SK-N-SH (cell line): ENCODE measurements at regions not wholly inside any gene's neighbourhood (a gene's known extent, or its start where the extent isn't known, plus 50 kb on each side); places are given as distances from the start of the nearest gene placed in this dataset.

Experiments
- CTCF ChIA-PET: fragments of 300-600, 350-600 bp; formaldehyde crosslinking; extraction: SDS; loops from one replicate; lab custom pipeline; 2021; lab: Yijun Ruan, JAX
- POLR2A ChIA-PET: fragments of 350-600 bp; sonication (Branson Sonifier 250); formaldehyde crosslinking; extraction: SDS; loops from one replicate; lab custom pipeline; 2020; ENCODE audit warnings: antibody characterized with exemption, inconsistent platforms; lab: Yijun Ruan, JAX
- DNase-seq: peaks from one replicate; pipeline ENCODE4 v3.0.0; 2012
- H2AFZ ChIP-seq: fragments of 200-600 bp; sonication (generic); 2 replicates; pipeline ENCODE4 v1.8.1; 2016; ENCODE audit warnings: antibody characterized with exemption, mild to moderate bottlenecking, low read depth
- H3F3A ChIP-seq: fragments of 200-600 bp; sonication (generic); replicated peaks from 2 replicates; pipeline ENCODE3; 2016; ENCODE audit warnings: antibody characterized with exemption, mild to moderate bottlenecking; ENCODE audit not compliant: insufficient read depth
- H3K27ac ChIP-seq, 2 experiments: fragments of 200-500 bp in 1 of 2; fragments of 200-600 bp in 1 of 2; sonication (Bioruptor generic) in 1 of 2; sonication (generic), shearing (Covaris generic) in 1 of 2; 2 replicates each; pipeline versions ENCODE4 v1.5.1 to v1.6.1; 2014 to 2016; ENCODE audit warnings: low read depth in 2 of 2, inconsistent platforms in 1 of 2, low read length in 1 of 2, mild to moderate bottlenecking in 1 of 2, mixed read lengths in 1 of 2
- H3K27me3 ChIP-seq: fragments of 200-600 bp; sonication (generic), shearing (Covaris generic); 2 replicates; pipeline ENCODE4 v1.6.1; 2016; ENCODE audit warnings: mixed run types; ENCODE audit not compliant: insufficient read depth
- H3K36me3 ChIP-seq, 2 experiments: fragments of 200-500 bp in 1 of 2; fragments of 200-600 bp in 1 of 2; sonication (Bioruptor generic) in 1 of 2; sonication (generic) in 1 of 2; replicated peaks in 1 of 2; 2 replicates each; pipeline versions ENCODE3 to v1.5.1; 2014 to 2016; ENCODE audit warnings: low read length in 1 of 2, mild to moderate bottlenecking in 1 of 2; ENCODE audit not compliant: insufficient read depth in 2 of 2, control insufficient read depth in 1 of 2
- H3K4me1 ChIP-seq, 2 experiments: fragments of 200-500 bp in 1 of 2; fragments of 200-600 bp in 1 of 2; sonication (Bioruptor generic) in 1 of 2; sonication (generic), shearing (Covaris generic) in 1 of 2; 2 replicates each; pipeline versions ENCODE4 v1.5.1 to v1.6.1; 2014 to 2016; ENCODE audit warnings: low read depth in 1 of 2, low read length in 1 of 2, mixed run types in 1 of 2; ENCODE audit not compliant: insufficient read depth in 2 of 2, control insufficient read depth in 1 of 2
- H3K4me2 ChIP-seq: fragments of 200-600 bp; sonication (generic), shearing (Covaris generic); 2 replicates; pipeline ENCODE4 v1.6.1; 2017; ENCODE audit warnings: mixed run types
- H3K4me3 ChIP-seq, 2 experiments: fragments of 200-500 bp in 1 of 2; fragments of 200-600 bp in 1 of 2; sonication (Bioruptor generic) in 1 of 2; sonication (generic), shearing (Covaris generic) in 1 of 2; 2 replicates each; pipeline versions ENCODE4 v1.5.1 to v1.8.1; 2014 to 2016; ENCODE audit warnings: low read depth in 2 of 2, inconsistent platforms in 1 of 2, low read length in 1 of 2, mild to moderate bottlenecking in 1 of 2, mixed read lengths in 1 of 2, moderate library complexity in 1 of 2
- H3K79me2 ChIP-seq: fragments of 200-600 bp; sonication (generic); 2 replicates; pipeline ENCODE4 v1.8.1; 2017; ENCODE audit warnings: mild to moderate bottlenecking; ENCODE audit not compliant: insufficient read depth
- H3K9ac ChIP-seq: fragments of 200-600 bp; sonication (generic); 2 replicates; pipeline ENCODE4 v1.6.1; 2017; ENCODE audit warnings: mixed run types
- H3K9me2 ChIP-seq: fragments of 200-600 bp; sonication (generic); 2 replicates; pipeline ENCODE4 v1.6.1; 2017; ENCODE audit warnings: mixed run types
- H3K9me3 ChIP-seq: fragments of 200-600 bp; sonication (generic); 2 replicates; pipeline ENCODE4 v1.6.1; 2017; ENCODE audit warnings: mixed run types, mild to moderate bottlenecking, moderate library complexity
- H4K20me1 ChIP-seq: fragments of 200-600 bp; sonication (generic); 2 replicates; pipeline ENCODE4 v1.6.1; 2017; ENCODE audit warnings: mild to moderate bottlenecking, mixed run types; ENCODE audit not compliant: insufficient read depth
- CHD2 ChIP-seq: fragments of 150-350 bp; IDR thresholded peaks from 2 replicates; pipeline ENCODE4 v1.6.1; 2018; ENCODE audit warnings: low read length; ENCODE audit not compliant: partially characterized antibody
- CTCF ChIP-seq: fragments of 200-600 bp; sonication (generic); IDR thresholded peaks from 2 replicates; pipeline ENCODE4 v1.6.1; 2017; ENCODE audit warnings: antibody characterized with exemption, mild to moderate bottlenecking, moderate library complexity
- EP300 ChIP-seq, 2 experiments: IDR thresholded peaks; 2 replicates each; pipeline versions ENCODE4 v1.4.0 to v1.6.1; 2012; ENCODE audit warnings: borderline replicate concordance in 1 of 2, low read depth in 1 of 2, low read length in 1 of 2
- EZH2phosphoT487 ChIP-seq: fragments of 200-600 bp; sonication (generic); IDR thresholded peaks from 2 replicates; pipeline ENCODE4 v1.6.1; 2017; ENCODE audit warnings: low read depth, mixed run types, mild to moderate bottlenecking, antibody characterized with exemption, moderate library complexity, borderline replicate concordance
- FOSL2 ChIP-seq: IDR thresholded peaks from 2 replicates; pipeline ENCODE4 v1.4.0; 2012; ENCODE audit warnings: low read depth, mild to moderate bottlenecking, moderate library complexity, borderline replicate concordance
- FOXM1 ChIP-seq: IDR thresholded peaks from 2 replicates; pipeline ENCODE4 v1.4.0; 2012; ENCODE audit warnings: low read depth, mild to moderate bottlenecking
- GABPA ChIP-seq: IDR thresholded peaks from 2 replicates; pipeline ENCODE4 v1.4.0; 2012; ENCODE audit warnings: low read depth, mild to moderate bottlenecking
- GATA2 ChIP-seq: sonication (generic); formaldehyde crosslinking; IDR thresholded peaks from 2 replicates; pipeline ENCODE4 v1.5.0; 2020; ENCODE audit warnings: mild to moderate bottlenecking, missing genetic modification reagents
- JUND ChIP-seq: IDR thresholded peaks from 2 replicates; pipeline ENCODE4 v1.4.0; 2012
- MXI1 ChIP-seq: IDR thresholded peaks from 2 replicates; pipeline ENCODE4 v1.6.1; 2012; ENCODE audit warnings: mild to moderate bottlenecking, low read depth, low read length, improper control_type of control experiment
- NFIC ChIP-seq: IDR thresholded peaks from 2 replicates; pipeline ENCODE4 v1.4.0; 2012; ENCODE audit warnings: borderline replicate concordance
- PBX3 ChIP-seq: IDR thresholded peaks from 2 replicates; pipeline ENCODE4; 2012
- POLR2AphosphoS5 ChIP-seq: IDR thresholded peaks from 2 replicates; pipeline ENCODE4 v1.6.1; 2012; ENCODE audit warnings: low read depth, low read length
- RAD21 ChIP-seq: IDR thresholded peaks from 2 replicates; pipeline ENCODE4 v1.6.1; 2012; ENCODE audit warnings: mild to moderate bottlenecking, low read length
- RCOR1 ChIP-seq: fragments of 150-350 bp; IDR thresholded peaks from 2 replicates; pipeline ENCODE4 v1.6.1; 2017; ENCODE audit warnings: antibody characterized with exemption, low read length
- RFX5 ChIP-seq: IDR thresholded peaks from 2 replicates; pipeline ENCODE4 v1.6.1; 2012; ENCODE audit warnings: mild to moderate bottlenecking, improper control_type of control experiment, low read length
- RXRA ChIP-seq: IDR thresholded peaks from 2 replicates; pipeline ENCODE4 v1.4.0; 2012; ENCODE audit warnings: low read depth, mild to moderate bottlenecking, borderline replicate concordance
- TEAD4 ChIP-seq: IDR thresholded peaks from 2 replicates; pipeline ENCODE4 v1.4.0; 2012; ENCODE audit warnings: mild to moderate bottlenecking, borderline replicate concordance; ENCODE audit not compliant: insufficient read depth
- USF1 ChIP-seq: IDR thresholded peaks from 2 replicates; pipeline ENCODE4 v1.4.0; 2012; ENCODE audit warnings: low read depth, borderline replicate concordance
- USF2 ChIP-seq: fragments of 150-350 bp; IDR thresholded peaks from 2 replicates; pipeline ENCODE4 v1.6.1; 2017; ENCODE audit warnings: antibody characterized with exemption, low read length, low read depth, borderline replicate concordance
- YY1 ChIP-seq: IDR thresholded peaks from 2 replicates; pipeline ENCODE4 v1.4.0; 2012; ENCODE audit warnings: low read depth, mild to moderate bottlenecking
- WGBS: methylation state at CpG from one replicate; pipeline ENCODE4 v1.1.6; 2017; ENCODE audit warnings: low lambda C conversion rate; 5-methylcytosine and 5-hydroxymethylcytosine counted together
- TF ChIP-seq, protein P1 (sequence below): IDR thresholded peaks from 2 replicates; pipeline ENCODE4 v1.4.0; 2012; ENCODE audit warnings: low read depth

DNA sequence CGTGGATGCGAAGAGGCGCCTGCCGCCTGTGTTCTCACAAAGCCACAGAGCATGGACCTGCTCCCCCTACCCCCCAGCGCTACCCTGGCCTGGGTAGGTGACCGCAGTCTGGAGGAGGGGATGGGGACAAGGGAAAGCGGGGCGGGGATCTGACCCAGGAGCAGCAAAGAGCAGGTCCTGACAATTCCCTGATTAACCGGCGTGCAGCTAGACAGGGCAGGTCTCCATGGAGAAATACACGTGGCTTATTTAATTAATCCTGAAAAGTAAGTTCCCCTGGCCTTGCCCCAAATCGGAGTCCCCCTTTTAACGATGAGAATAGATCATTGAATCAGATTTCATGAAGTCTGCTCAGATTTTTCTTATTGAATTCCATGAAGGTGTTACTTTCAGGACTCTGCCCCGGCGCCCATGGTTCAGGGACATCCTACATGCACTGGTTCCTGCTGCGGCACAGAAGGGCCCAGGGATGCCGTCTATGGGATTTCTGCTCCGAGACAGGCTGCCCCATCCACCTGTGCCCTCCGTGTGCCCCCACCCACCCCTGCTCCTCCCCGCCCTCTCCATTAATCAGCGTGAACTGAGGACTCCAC is 251.0 kb upstream of the SFSWAP start:
- H3K4me1 ChIP-seq, result peaks cover 0 to 1% of the 10 kb centered on the region in 2 experiments; a peak in 2 of 4 replicates
- H4K20me1 ChIP-seq, result no peaks in the 10 kb centered on the region
- no peak overlapping the region for H3K27ac ChIP-seq
- no peak overlapping the region for H3K4me3 ChIP-seq
- H3K79me2 ChIP-seq, result no peaks in the 10 kb centered on the region
- H3K4me2 ChIP-seq, result no peak overlapping the region
- no peaks in the 10 kb centered on the region for H3K9me2 ChIP-seq
- WGBS, result 50% methylated on average over 21 of the region's 21 CpGs
- no peak overlapping the region for H3K9ac ChIP-seq
- H3K27me3 ChIP-seq, result no peaks in the 10 kb centered on the region
- no peaks in the 10 kb centered on the region for H3F3A ChIP-seq
- no peaks in the 10 kb centered on the region for H3K9me3 ChIP-seq
- no peak for DNase-seq
- no peaks in the 10 kb centered on the region for H3K36me3 ChIP-seq
- POLR2A ChIA-PET, result no interaction called here
- CTCF ChIA-PET, result interaction anchor here (1.0 kb wide), 1 partner anchor 543 kb away, joined by 3 read pairs; no protein-coding TSS in a partner anchor
- no peak overlapping the region for H2AFZ ChIP-seq
- no peak for TF ChIP-seq POLR2AphosphoS5
- TF ChIP-seq JUND, result no peak
- TF ChIP-seq EP300 (IDR thresholded peaks at IDR 0.05; ENCODE audit: borderline replicate concordance in 1 of 2, low read depth in 1 of 2, low read length in 1 of 2), result no peak
- no peak for TF ChIP-seq MXI1

GRCh38 chr12:131460520-131460919 is 250.4 kb upstream of the SFSWAP start:
- no peak overlapping the region for H2AFZ ChIP-seq
- no peak for DNase-seq
- H3K79me2 ChIP-seq, result no peaks in the 10 kb centered on the region
- H3F3A ChIP-seq, result no peaks in the 10 kb centered on the region
- CTCF ChIA-PET, result no interaction called here
- no peak overlapping the region for H3K27ac ChIP-seq
- no peaks in the 10 kb centered on the region for H3K36me3 ChIP-seq
- no peaks in the 10 kb centered on the region for H3K9me3 ChIP-seq
- no peaks in the 10 kb centered on the region for H3K27me3 ChIP-seq
- POLR2A ChIA-PET, result no interaction called here
- H3K4me3 ChIP-seq, result no peak overlapping the region
- 36% methylated on average over 5 of the region's 5 CpGs for WGBS
- H3K4me2 ChIP-seq, result no peak overlapping the region
- H3K9ac ChIP-seq, result no peak overlapping the region
- H4K20me1 ChIP-seq, result no peaks in the 10 kb centered on the region
- H3K4me1 ChIP-seq, result no peaks in the 10 kb centered on the region; a peak in 2 of 4 replicates
- no peaks in the 10 kb centered on the region for H3K9me2 ChIP-seq
- TF ChIP-seq USF1, result no peak
- TF ChIP-seq EZH2phosphoT487, result no peak
- no peak for TF ChIP-seq PBX3
- TF ChIP-seq RFX5, result no peak
- TF ChIP-seq CHD2, result no peak
- TF ChIP-seq RCOR1, result no peak
- no peak for TF ChIP-seq YY1
- no peak for TF ChIP-seq RXRA
- no peak for TF ChIP-seq USF2
- TF ChIP-seq FOXM1, result no peak
- TF ChIP-seq EP300 (IDR thresholded peaks at IDR 0.05; ENCODE audit: borderline replicate concordance in 1 of 2, low read depth in 1 of 2, low read length in 1 of 2), result no peak
- no peak for TF ChIP-seq TEAD4
- TF ChIP-seq RAD21, result no peak
- no peak for TF ChIP-seq NFIC
- TF ChIP-seq GATA2 (CRISPR knock-in tag), result no peak
- no peak for TF ChIP-seq GABPA
- TF ChIP-seq CTCF, result no peak
- no peak for TF ChIP-seq FOSL2
- TF ChIP-seq, protein P1, sequence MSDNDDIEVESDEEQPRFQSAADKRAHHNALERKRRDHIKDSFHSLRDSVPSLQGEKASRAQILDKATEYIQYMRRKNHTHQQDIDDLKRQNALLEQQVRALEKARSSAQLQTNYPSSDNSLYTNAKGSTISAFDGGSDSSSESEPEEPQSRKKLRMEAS, result no peak
